ENCODE measurements at regions not wholly inside any gene's neighbourhood (a gene's known extent, or its start where the extent isn't known, plus 50 kb on each side); places are given as distances from the start of the nearest gene placed in this dataset.
"Not testable (repeated sequence)": the region's sequence is repeated elsewhere in the genome, so short reads cannot be mapped to it uniquely, and the experiment has no call there.

GRCh38 chr4:1522606-1523005 lies 116.4 kb upstream of the NKX1-1 start:
- peaks cover 3 to 6% of the 10 kb centered on the region in 2 experiments for H3K27me3 ChIP-seq (ENCODE audit: control insufficient read depth in 2 of 2, insufficient read depth in 2 of 2, low read length in 2 of 2)
- no peak overlapping the region for H3K4me3 ChIP-seq (replicated peaks in 1 of 3; ENCODE audit: insufficient read depth in 1 of 3, low read depth in 1 of 3, low read length in 3 of 3)
- no peaks in the 10 kb centered on the region for H3K36me3 ChIP-seq (ENCODE audit: control insufficient read depth in 2 of 2, extremely low read depth in 1 of 2, insufficient read depth in 2 of 2, low read length in 2 of 2)
- H3K4me1 ChIP-seq (ENCODE audit: control insufficient read depth, extremely low read depth, insufficient read depth, low read length), result no peaks in the 10 kb centered on the region
- no peaks in the 10 kb centered on the region for H3K9me1 ChIP-seq (replicated peaks; ENCODE audit: control insufficient read depth, extremely low read depth, insufficient read depth, low read length)
- ChIA-PET CTCF (interaction anchor here (1.4 to 1.5 kb wide), 3 partner anchors 9 to 18 kb away, joined by 3 to 6 read pairs (median 3); no protein-coding TSS in a partner anchor), POLR2A (no interaction called here)
- no peaks in the 10 kb centered on the region for H4K20me1 ChIP-seq (replicated peaks; ENCODE audit: control insufficient read depth, extremely low read depth, insufficient read depth, low read length)
- DNase-seq (ENCODE audit: low read depth, low spot score), result no peak
- no peak overlapping the region for H3K27ac ChIP-seq (ENCODE audit: insufficient read depth, low read depth, low read length)
- no peak for TF ChIP-seq FOS (IDR thresholded peaks at IDR 0.05; ENCODE audit: borderline replicate concordance, insufficient read depth, low read length)
- TF ChIP-seq POLR2AphosphoS5 (IDR thresholded peaks at IDR 0.05; ENCODE audit: insufficient read depth, low read depth, low read length), result no peak
- no peak for TF ChIP-seq JUN (IDR thresholded peaks at IDR 0.05; ENCODE audit: borderline replicate concordance, insufficient read depth, insufficient read length, low read depth)
- no peak for TF ChIP-seq MYC (IDR thresholded peaks at IDR 0.05; ENCODE audit: low read depth, low read length)
- dilution Hi-C loops (cut with MboI; ENCODE audit: extremely low pct_ligation_motif_present, low sequenced_read_pairs), result no loop called here
- no peak overlapping the region for H2AFZ ChIP-seq (ENCODE audit: low read depth, low read length)
- H3K4me2 ChIP-seq (ENCODE audit: insufficient read depth, low read length), result no peak overlapping the region
- no peaks in the 10 kb centered on the region for H3K79me2 ChIP-seq (ENCODE audit: control insufficient read depth, insufficient read depth, low read length)
- no peak for FAIRE-seq
- no peaks in the 10 kb centered on the region for H3K9me3 ChIP-seq (replicated peaks; ENCODE audit: control insufficient read depth, insufficient read depth, low read length)
- H3K9ac ChIP-seq (replicated peaks; ENCODE audit: extremely low read depth, insufficient read depth, low read length), result no peak overlapping the region
- intact Hi-C loops (cut with micrococcal nuclease), result no loop called here
- no TSS peak for BruUV-seq (replicated peaks)

DNA sequence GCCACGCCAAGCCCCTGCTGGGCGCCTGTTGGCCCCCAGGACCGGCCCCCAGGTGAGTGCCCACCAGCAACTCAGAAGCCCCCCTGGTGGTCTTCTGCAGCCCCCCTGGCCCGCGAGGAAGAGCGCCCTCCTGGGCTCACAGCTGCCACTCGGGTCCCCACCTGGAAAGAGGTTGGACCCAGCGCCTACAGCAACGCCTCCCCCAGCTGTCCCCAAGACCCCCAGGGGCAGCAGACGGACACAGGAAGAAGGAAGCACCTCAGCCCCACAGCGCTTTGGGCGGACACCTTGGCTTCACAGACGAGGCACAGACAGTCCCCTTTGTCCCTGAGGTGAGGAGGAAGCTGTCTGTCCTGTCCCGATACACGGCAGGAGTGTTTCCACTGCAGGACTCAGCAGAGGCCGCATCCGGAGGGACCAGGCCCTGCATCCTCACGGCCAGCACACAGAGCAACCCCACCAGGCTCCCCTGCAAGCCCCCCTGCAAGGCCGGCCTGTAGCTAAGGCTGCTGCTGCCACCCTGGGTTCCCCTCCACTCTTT lies 115.6 kb upstream of the NKX1-1 start:
- H3K27me3 ChIP-seq (ENCODE audit: control insufficient read depth in 2 of 2, insufficient read depth in 2 of 2, low read length in 2 of 2), result peaks cover 2 to 3% of the 10 kb centered on the region in 2 experiments
- dilution Hi-C loops (cut with MboI; ENCODE audit: extremely low pct_ligation_motif_present, low sequenced_read_pairs) (no loop called here), intact Hi-C loops (cut with micrococcal nuclease) (no loop called here)
- H3K4me3 ChIP-seq (replicated peaks in 1 of 3; ENCODE audit: insufficient read depth in 1 of 3, low read depth in 1 of 3, low read length in 3 of 3), result no peak overlapping the region
- H3K9ac ChIP-seq (replicated peaks; ENCODE audit: extremely low read depth, insufficient read depth, low read length), result no peak overlapping the region
- CTCF ChIA-PET, result interaction anchor here (1.4 kb wide), 2 partner anchors 9 to 19 kb away, joined by 3 to 6 read pairs; no protein-coding TSS in a partner anchor
- H4K20me1 ChIP-seq (replicated peaks; ENCODE audit: control insufficient read depth, extremely low read depth, insufficient read depth, low read length), result no peaks in the 10 kb centered on the region
- no TSS peak for BruUV-seq (replicated peaks)
- H3K4me1 ChIP-seq (ENCODE audit: control insufficient read depth, extremely low read depth, insufficient read depth, low read length), result no peaks in the 10 kb centered on the region
- no peak overlapping the region for H3K4me2 ChIP-seq (ENCODE audit: insufficient read depth, low read length)
- no peak for DNase-seq (ENCODE audit: low read depth, low spot score)
- H2AFZ ChIP-seq (ENCODE audit: low read depth, low read length), result no peak overlapping the region
- POLR2A ChIA-PET, result no interaction called here
- no peaks in the 10 kb centered on the region for H3K36me3 ChIP-seq (ENCODE audit: control insufficient read depth in 2 of 2, extremely low read depth in 1 of 2, insufficient read depth in 2 of 2, low read length in 2 of 2)
- H3K27ac ChIP-seq (ENCODE audit: insufficient read depth, low read depth, low read length), result no peak overlapping the region
- H3K9me1 ChIP-seq (replicated peaks; ENCODE audit: control insufficient read depth, extremely low read depth, insufficient read depth, low read length), result no peaks in the 10 kb centered on the region
- H3K79me2 ChIP-seq (ENCODE audit: control insufficient read depth, insufficient read depth, low read length), result no peaks in the 10 kb centered on the region
- FAIRE-seq, result no peak
- no peaks in the 10 kb centered on the region for H3K9me3 ChIP-seq (replicated peaks; ENCODE audit: control insufficient read depth, insufficient read depth, low read length)
- TF ChIP-seq POLR2A (IDR thresholded peaks at IDR 0.05; ENCODE audit: low read depth, low read length), result no peak
- no peak for TF ChIP-seq POLR2AphosphoS5 (IDR thresholded peaks at IDR 0.05; ENCODE audit: insufficient read depth, low read depth, low read length)
- no peak for TF ChIP-seq EZH2 (IDR thresholded peaks at IDR 0.05; ENCODE audit: borderline replicate concordance, low read depth, low read length, severe bottlenecking)
- no peak for TF ChIP-seq GATA2 (IDR thresholded peaks at IDR 0.05; ENCODE audit: insufficient read depth, insufficient read length, low read depth, low read length)
- TF ChIP-seq CTCF (IDR thresholded peaks at IDR 0.05; ENCODE audit: extremely low read depth in 1 of 2, insufficient read depth in 1 of 2, low read depth in 1 of 2, low read length in 2 of 2), result no peak

DNA sequence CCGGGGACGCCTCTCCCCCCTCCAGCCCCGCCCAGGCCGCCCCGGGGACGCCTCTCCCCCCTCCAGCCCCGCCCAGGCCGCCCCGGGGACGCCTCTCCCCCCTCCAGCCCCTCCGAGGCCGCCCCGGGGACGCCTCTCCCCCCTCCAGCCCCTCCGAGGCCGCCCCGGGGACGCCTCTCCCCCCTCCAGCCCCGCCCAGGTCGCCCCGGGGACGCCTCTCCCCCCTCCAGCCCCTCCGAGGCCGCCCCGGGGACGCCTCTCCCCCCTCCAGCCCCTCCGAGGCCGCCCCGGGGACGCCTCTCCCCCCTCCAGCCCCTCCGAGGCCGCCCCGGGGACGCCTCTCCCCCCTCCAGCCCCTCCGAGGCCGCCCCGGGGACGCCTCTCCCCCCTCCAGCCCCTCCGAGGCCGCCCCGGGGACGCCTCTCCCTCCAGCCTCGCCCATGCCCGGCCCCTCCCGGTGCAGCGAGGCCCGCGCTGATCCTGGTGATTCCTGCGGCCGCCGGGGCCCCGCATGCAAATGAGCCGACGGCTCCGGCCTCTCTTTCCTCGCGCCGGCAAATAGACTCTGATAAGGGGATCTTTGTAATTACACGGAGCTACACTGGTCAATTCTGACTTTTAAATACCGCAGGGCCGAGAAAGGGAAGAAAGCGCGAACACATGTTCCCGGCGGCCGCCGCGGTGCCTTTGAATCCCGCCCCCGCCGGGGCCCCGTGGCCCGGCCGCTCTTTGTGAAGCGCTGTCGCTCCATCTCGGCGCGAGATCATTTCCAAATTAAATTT lies 114.7 kb upstream of the NKX1-1 start:
- POLR2A ChIA-PET; H3K27me3 ChIP-seq (ENCODE audit: control insufficient read depth in 2 of 2, insufficient read depth in 2 of 2, low read length in 2 of 2); H4K20me1 ChIP-seq (replicated peaks; ENCODE audit: control insufficient read depth, extremely low read depth, insufficient read depth, low read length); BruUV-seq (replicated peaks); H3K9ac ChIP-seq (replicated peaks; ENCODE audit: extremely low read depth, insufficient read depth, low read length); H3K27ac ChIP-seq (ENCODE audit: insufficient read depth, low read depth, low read length); H3K9me3 ChIP-seq (replicated peaks; ENCODE audit: control insufficient read depth, insufficient read depth, low read length); FAIRE-seq; H3K4me1 ChIP-seq (ENCODE audit: control insufficient read depth, extremely low read depth, insufficient read depth, low read length); H3K36me3 ChIP-seq (ENCODE audit: control insufficient read depth in 2 of 2, extremely low read depth in 1 of 2, insufficient read depth in 2 of 2, low read length in 2 of 2); intact Hi-C loops (cut with micrococcal nuclease); H3K4me2 ChIP-seq (ENCODE audit: insufficient read depth, low read length); H3K9me1 ChIP-seq (replicated peaks; ENCODE audit: control insufficient read depth, extremely low read depth, insufficient read depth, low read length); H3K79me2 ChIP-seq (ENCODE audit: control insufficient read depth, insufficient read depth, low read length); dilution Hi-C loops (cut with MboI; ENCODE audit: extremely low pct_ligation_motif_present, low sequenced_read_pairs); H3K4me3 ChIP-seq (replicated peaks in 1 of 3; ENCODE audit: insufficient read depth in 1 of 3, low read depth in 1 of 3, low read length in 3 of 3): not testable (repeated sequence)
- DNase-seq (ENCODE audit: low read depth, low spot score), result peak; percentile 21
- H2AFZ ChIP-seq (ENCODE audit: low read depth, low read length), result peak overlapping the region; percentile 28
- CTCF ChIA-PET, result interaction anchor here (1.4 kb wide), 2 partner anchors 8 to 20 kb away, joined by 3 to 6 read pairs; no protein-coding TSS in a partner anchor

All from endothelial cell of umbilical vein (primary cell).